WERI-Rb-1 (cell line): ENCODE measurements at regions not wholly inside any gene's neighbourhood (a gene's known extent, or its start where the extent isn't known, plus 50 kb on each side); places are given as distances from the start of the nearest gene placed in this dataset.

Source experiments
- DNase-seq: peaks from one replicate; pipeline ENCODE4 v3.0.0-alpha.2; 2020
- H3K27ac ChIP-seq: fragments of 250-450 bp; sonication (Bioruptor Pico); 2 replicates; pipeline ENCODE4 v1.5.1; 2020; ENCODE audit warnings: mild to moderate bottlenecking, moderate library complexity
- H3K27me3 ChIP-seq: fragments of 250-450 bp; sonication (Bioruptor Pico); 2 replicates; pipeline ENCODE4 v1.5.1; 2021; ENCODE audit warnings: mild to moderate bottlenecking, low read depth, moderate library complexity; ENCODE audit not compliant: insufficient read depth, severe bottlenecking
- H3K36me3 ChIP-seq: fragments of 250-450 bp; sonication (Bioruptor Pico); 2 replicates; pipeline ENCODE4 v1.5.1; 2020; ENCODE audit warnings: mild to moderate bottlenecking, moderate library complexity
- H3K4me3 ChIP-seq: 2 replicates; pipeline ENCODE4 v1.5.1; 2011; ENCODE audit warnings: low read depth, mild to moderate bottlenecking, control low read depth, low read length
- H3K9me3 ChIP-seq: fragments of 250-450 bp; sonication (Bioruptor Pico); 2 replicates; pipeline ENCODE4 v1.5.1; 2021; ENCODE audit warnings: mild to moderate bottlenecking, moderate library complexity; ENCODE audit not compliant: severe bottlenecking
- CTCF ChIP-seq: IDR thresholded peaks from 2 replicates; pipeline ENCODE4 v1.5.1; 2011; ENCODE audit warnings: low read depth, mild to moderate bottlenecking, control low read depth, inconsistent platforms, low read length

DNA sequence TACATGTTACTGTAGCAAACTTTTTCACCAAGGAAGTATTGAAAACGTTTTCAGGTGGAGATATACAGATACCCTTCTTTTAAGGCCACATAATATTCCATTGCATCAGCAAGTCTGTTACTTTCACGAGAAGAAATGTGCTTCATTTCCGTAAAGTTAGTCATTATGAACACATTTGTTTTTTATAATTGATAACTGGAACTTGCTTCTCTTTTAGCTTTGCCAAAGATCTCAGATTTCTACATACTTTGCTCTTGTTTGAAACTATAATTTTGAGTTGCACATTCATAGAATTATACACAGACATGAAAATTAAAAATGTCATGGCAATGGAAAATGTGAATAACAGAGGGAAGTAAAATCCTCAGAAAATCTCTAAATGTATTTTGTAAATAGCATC, 128.7 kb upstream of the GIMD1 start:
- Histone ChIP-seq H3K36me3 (no peaks in the 10 kb centered on the region), H3K27me3 (no peaks in the 10 kb centered on the region), H3K4me3 (no peak overlapping the region), H3K27ac (no peak overlapping the region), H3K9me3 (no peaks in the 10 kb centered on the region)
- TF ChIP-seq CTCF: no peak
- no peak for DNase-seq

GRCh38 chr4:106496061-106496460, 127.5 kb upstream of the GIMD1 start:
- Histone ChIP-seq H3K27ac (no peak overlapping the region), H3K4me3 (no peak overlapping the region)

DNA sequence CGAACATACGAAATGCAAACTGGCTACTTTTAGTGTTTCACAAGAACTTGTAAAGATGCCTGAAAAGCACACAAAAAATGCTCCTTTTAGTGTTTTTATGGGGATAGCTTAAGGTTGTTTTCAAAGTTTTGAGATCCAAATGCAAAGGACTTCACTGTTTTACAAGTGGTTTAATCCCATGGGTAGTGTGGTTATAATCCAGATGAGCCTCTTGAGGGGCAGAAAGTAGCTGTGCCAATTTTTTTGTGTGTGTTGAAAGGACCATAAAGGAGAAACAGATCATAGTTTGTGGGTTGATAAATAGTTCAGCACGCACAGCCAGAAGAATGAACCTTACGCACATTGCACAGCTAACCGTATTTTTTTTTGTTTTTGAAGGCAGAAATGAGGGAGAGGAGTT, 126.9 kb upstream of the GIMD1 start:
- peaks cover 10% of the 10 kb centered on the region for H3K9me3 ChIP-seq
- no peak for TF ChIP-seq CTCF
- no peaks in the 10 kb centered on the region for H3K36me3 ChIP-seq
- no peak overlapping the region for H3K4me3 ChIP-seq
- no peaks in the 10 kb centered on the region for H3K27me3 ChIP-seq
- no peak for DNase-seq
- H3K27ac ChIP-seq: no peak overlapping the region

More at GRCh38 chr4:106496061-106496460, 127.5 kb upstream of the GIMD1 start:
- DNase-seq: no peak
- Histone ChIP-seq H3K36me3 (no peaks in the 10 kb centered on the region), H3K9me3 (peaks cover 4% of the 10 kb centered on the region), H3K27me3 (no peaks in the 10 kb centered on the region)
- TF ChIP-seq CTCF: no peak

DNA sequence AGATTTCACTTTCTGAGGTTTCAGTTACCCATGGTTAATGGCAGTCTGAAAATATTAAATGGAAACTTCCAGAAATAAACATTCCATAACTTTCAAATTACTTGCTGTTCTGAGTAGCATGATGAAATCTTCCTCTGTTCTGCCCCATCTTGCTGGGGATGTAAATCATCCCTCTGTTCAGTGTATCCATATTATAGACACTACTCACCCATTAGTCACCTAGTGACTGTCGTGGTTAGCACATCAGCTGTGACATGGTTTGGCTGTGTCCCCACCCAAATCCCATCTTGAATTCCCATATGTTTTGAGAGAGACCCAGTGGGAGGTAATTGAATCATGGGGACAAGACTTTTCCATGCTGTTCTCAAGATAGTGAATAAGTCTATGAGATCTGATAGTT, 125.5 kb upstream of the GIMD1 start:
- no peaks in the 10 kb centered on the region for H3K27me3 ChIP-seq

GRCh38 chr4:106493086-106493485, 124.5 kb upstream of the GIMD1 start:
- DNase-seq: no peak
- H3K27me3 ChIP-seq: no peaks in the 10 kb centered on the region
- no peak overlapping the region for H3K4me3 ChIP-seq
- H3K9me3 ChIP-seq: peaks cover 12% of the 10 kb centered on the region
- no peak overlapping the region for H3K27ac ChIP-seq
- no peak for TF ChIP-seq CTCF
- H3K36me3 ChIP-seq: no peaks in the 10 kb centered on the region

More for the DNA sequence above, 125.5 kb upstream of the GIMD1 start:
- Histone ChIP-seq H3K36me3 (no peaks in the 10 kb centered on the region), H3K4me3 (no peak overlapping the region), H3K27ac (no peak overlapping the region), H3K9me3 (peaks cover 12% of the 10 kb centered on the region)
- no peak for DNase-seq
- no peak for TF ChIP-seq CTCF

- no peak overlapping the region for H3K4me3 ChIP-seq
These were observed 118.0 kb upstream of the GIMD1 start for GRCh38 chr4:106486533-106486932.

More at GRCh38 chr4:106486533-106486932, 118.0 kb upstream of the GIMD1 start:
- no peaks in the 10 kb centered on the region for H3K27me3 ChIP-seq
- peaks cover 18% of the 10 kb centered on the region for H3K9me3 ChIP-seq
- no peak overlapping the region for H3K27ac ChIP-seq
- DNase-seq: no peak
- no peak for TF ChIP-seq CTCF
- H3K36me3 ChIP-seq: no peaks in the 10 kb centered on the region
